Caco-2 (cell line): ENCODE measurements at regions not wholly inside any gene's neighbourhood (a gene's known extent, or its start where the extent isn't known, plus 50 kb on each side); places are given as distances from the start of the nearest gene placed in this dataset.

Source experiments
- BruUV-seq: library from RNA; stranded (reverse); fragments of 400-500 nt; replicated peaks from 2 replicates; lab custom pipeline; 2021; lab: Mats Ljungman, UMichigan
- CTCF ChIA-PET: fragments of 300-600 bp; sonication (Branson Sonifier 250); formaldehyde crosslinking; loops from one replicate; lab custom pipeline; 2022; ENCODE audit warnings: antibody characterized with exemption; lab: Charles Lee
- POLR2A ChIA-PET: fragments of 300-600 bp; sonication (Branson Sonifier 250); formaldehyde crosslinking; loops from one replicate; lab custom pipeline; 2022; ENCODE audit warnings: antibody characterized with exemption; lab: Charles Lee
- DNase-seq, 2 experiments: peaks; one replicate each; pipeline versions ENCODE4 v3.0.0 to v3.0.0-alpha.2; 2020 to 2022
- H3K27me3 ChIP-seq: replicated peaks from 2 replicates; pipeline ENCODE4 v1.6.0; 2011; ENCODE audit warnings: low read length; ENCODE audit not compliant: control insufficient read depth, insufficient read depth
- H3K36me3 ChIP-seq: 2 replicates; pipeline ENCODE4 v1.5.1; 2011; ENCODE audit warnings: low read length; ENCODE audit not compliant: control insufficient read depth, insufficient read depth
- H3K4me1 ChIP-seq: fragments of 250-450 bp; sonication (Bioruptor Pico); 2 replicates; pipeline ENCODE4 v1.5.1; 2020; ENCODE audit warnings: mild to moderate bottlenecking
- H3K4me3 ChIP-seq: 2 replicates; pipeline ENCODE4 v1.5.1; 2011; ENCODE audit warnings: low read depth, mild to moderate bottlenecking, control low read depth, low read length
- H3K9me3 ChIP-seq: fragments of 250-450 bp; sonication (Bioruptor Pico); 2 replicates; pipeline ENCODE4 v1.5.1; 2020; ENCODE audit warnings: mild to moderate bottlenecking, moderate library complexity
- H3K27ac Mint-ChIP-seq: one replicate; pipeline ENCODE4 v1.8.0; 2022; ENCODE audit warnings: mixed read lengths; ENCODE audit not compliant: unreplicated experiment
- H3K27me3 Mint-ChIP-seq: one replicate; pipeline ENCODE4 v1.8.0; 2022; ENCODE audit warnings: mixed read lengths; ENCODE audit not compliant: insufficient read depth, unreplicated experiment
- H3K36me3 Mint-ChIP-seq: one replicate; pipeline ENCODE4 v1.8.0; 2022; ENCODE audit warnings: mild to moderate bottlenecking, mixed read lengths; ENCODE audit not compliant: insufficient read depth, unreplicated experiment
- H3K4me1 Mint-ChIP-seq: one replicate; pipeline ENCODE4 v1.8.0; 2022; ENCODE audit warnings: low read depth, mixed read lengths; ENCODE audit not compliant: unreplicated experiment
- H3K4me3 Mint-ChIP-seq: one replicate; pipeline ENCODE4 v1.8.0; 2022; ENCODE audit warnings: mild to moderate bottlenecking, moderate library complexity, mixed read lengths; ENCODE audit not compliant: unreplicated experiment
- H3K9me3 Mint-ChIP-seq: one replicate; pipeline ENCODE4 v1.8.0; 2022; ENCODE audit warnings: mixed read lengths; ENCODE audit not compliant: unreplicated experiment
- intact Hi-C: fragments of 100-400 bp; cut with micrococcal nuclease; formaldehyde crosslinking; loops from one replicate; pipeline ENCODE4 v1.10.0; 2022; ENCODE audit not compliant: unreplicated experiment
- TF ChIP-seq, protein P1 (sequence below), 2 experiments: fragments of 200-600 bp in 1 of 2; IDR thresholded peaks; 1 replicate in 1 of 2; 2 replicates in 1 of 2; pipeline versions ENCODE4 v1.5.1 to v1.8.0; 2011 to 2022; ENCODE audit warnings: antibody characterized with exemption in 1 of 2, control low read depth in 1 of 2, inconsistent platforms in 1 of 2, low read depth in 1 of 2, low read length in 1 of 2, mild to moderate bottlenecking in 1 of 2, moderate library complexity in 1 of 2; ENCODE audit not compliant: insufficient read depth in 1 of 2, severe bottlenecking in 1 of 2, unreplicated experiment in 1 of 2

DNA sequence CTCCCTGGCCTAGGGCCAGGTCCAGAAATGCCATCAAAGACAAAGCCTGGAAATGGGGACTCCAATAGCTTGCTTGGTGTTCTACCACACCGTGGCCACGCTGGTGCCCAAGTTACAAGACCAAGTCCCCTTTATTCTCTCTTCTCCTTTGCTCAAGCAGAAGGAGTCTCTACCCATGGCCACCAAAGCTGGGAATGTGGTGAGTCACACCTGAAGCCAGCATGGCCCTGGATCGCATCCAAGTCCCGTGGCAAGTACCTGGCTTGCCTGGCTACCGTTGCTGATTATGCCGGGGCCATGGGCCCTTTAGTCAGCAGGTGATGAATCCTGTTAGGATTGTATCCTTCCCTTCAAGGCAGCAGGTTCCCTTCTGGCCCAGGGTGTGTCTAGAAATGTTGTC lies 260.0 kb downstream of the HAPSTR1 start:
- ChIA-PET CTCF (no interaction called here), POLR2A (no interaction called here)
- TF ChIP-seq, protein P1, sequence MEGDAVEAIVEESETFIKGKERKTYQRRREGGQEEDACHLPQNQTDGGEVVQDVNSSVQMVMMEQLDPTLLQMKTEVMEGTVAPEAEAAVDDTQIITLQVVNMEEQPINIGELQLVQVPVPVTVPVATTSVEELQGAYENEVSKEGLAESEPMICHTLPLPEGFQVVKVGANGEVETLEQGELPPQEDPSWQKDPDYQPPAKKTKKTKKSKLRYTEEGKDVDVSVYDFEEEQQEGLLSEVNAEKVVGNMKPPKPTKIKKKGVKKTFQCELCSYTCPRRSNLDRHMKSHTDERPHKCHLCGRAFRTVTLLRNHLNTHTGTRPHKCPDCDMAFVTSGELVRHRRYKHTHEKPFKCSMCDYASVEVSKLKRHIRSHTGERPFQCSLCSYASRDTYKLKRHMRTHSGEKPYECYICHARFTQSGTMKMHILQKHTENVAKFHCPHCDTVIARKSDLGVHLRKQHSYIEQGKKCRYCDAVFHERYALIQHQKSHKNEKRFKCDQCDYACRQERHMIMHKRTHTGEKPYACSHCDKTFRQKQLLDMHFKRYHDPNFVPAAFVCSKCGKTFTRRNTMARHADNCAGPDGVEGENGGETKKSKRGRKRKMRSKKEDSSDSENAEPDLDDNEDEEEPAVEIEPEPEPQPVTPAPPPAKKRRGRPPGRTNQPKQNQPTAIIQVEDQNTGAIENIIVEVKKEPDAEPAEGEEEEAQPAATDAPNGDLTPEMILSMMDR (IDR thresholded peaks at IDR 0.05; ENCODE audit: insufficient read depth in 1 of 2, low read depth in 1 of 2, low read length in 1 of 2, severe bottlenecking in 1 of 2, unreplicated experiment in 1 of 2) = no peak
- H3K4me3 ChIP-seq = no peak overlapping the region
- H3K27me3 Mint-ChIP-seq = peaks cover 7% of the 10 kb centered on the region
- H3K36me3 ChIP-seq = no peaks in the 10 kb centered on the region
- no peak overlapping the region for H3K27ac Mint-ChIP-seq
- H3K4me3 Mint-ChIP-seq = no peak overlapping the region
- H3K36me3 Mint-ChIP-seq = no peaks in the 10 kb centered on the region
- H3K27me3 ChIP-seq = no peaks in the 10 kb centered on the region
- DNase-seq = no peak
- no peaks in the 10 kb centered on the region for H3K9me3 ChIP-seq
- no peaks in the 10 kb centered on the region for H3K4me1 Mint-ChIP-seq
- H3K4me1 ChIP-seq = no peaks in the 10 kb centered on the region
- intact Hi-C loops = no loop called here
- H3K9me3 Mint-ChIP-seq = peaks cover under 1% of the 10 kb centered on the region
- no TSS peak for BruUV-seq

DNA sequence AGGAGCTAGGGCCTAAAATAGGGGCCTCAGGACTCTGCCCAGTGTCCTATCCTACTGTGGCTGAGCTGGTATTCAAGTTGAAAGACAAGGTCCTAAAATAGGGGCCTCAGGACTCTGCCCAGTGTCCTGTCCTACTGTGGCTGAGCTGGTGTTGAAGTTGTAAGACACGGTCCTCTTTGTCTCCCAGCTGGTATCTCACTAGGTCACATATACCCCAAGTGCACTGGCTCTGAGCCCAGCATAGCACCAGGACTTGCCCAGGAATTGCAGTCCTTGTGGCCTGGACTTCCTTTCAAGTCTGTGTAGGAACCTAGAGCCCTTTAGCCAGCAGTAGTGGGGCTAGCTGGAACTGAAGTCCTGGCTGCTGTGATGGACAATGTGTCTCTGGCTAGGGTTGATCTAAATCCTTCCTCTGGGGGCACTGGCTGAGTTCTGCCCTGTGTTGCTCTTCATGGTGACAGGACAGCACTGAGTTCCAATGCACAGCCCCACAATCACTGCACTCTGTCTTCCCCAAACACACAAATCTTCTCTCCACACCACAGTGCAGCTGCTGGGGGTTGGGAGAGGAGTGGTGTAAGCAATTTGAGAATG lies 260.5 kb downstream of the HAPSTR1 start:
- no peaks in the 10 kb centered on the region for H3K36me3 Mint-ChIP-seq
- DNase-seq = no peak
- ChIA-PET CTCF (no interaction called here), POLR2A (interaction anchor here (0.5 kb wide), 1 partner anchor 1563 kb away, joined by 5 read pairs; no protein-coding TSS in a partner anchor)
- no peak overlapping the region for H3K27ac Mint-ChIP-seq
- intact Hi-C loops = no loop called here
- TF ChIP-seq, protein P1 (IDR thresholded peaks at IDR 0.05; ENCODE audit: insufficient read depth in 1 of 2, low read depth in 1 of 2, low read length in 1 of 2, severe bottlenecking in 1 of 2, unreplicated experiment in 1 of 2) = no peak
- BruUV-seq = no TSS peak
- peaks cover 7% of the 10 kb centered on the region for H3K27me3 Mint-ChIP-seq
- Histone ChIP-seq H3K4me3 (no peak overlapping the region), H3K27me3 (no peaks in the 10 kb centered on the region), H3K36me3 (no peaks in the 10 kb centered on the region), H3K4me1 (no peaks in the 10 kb centered on the region), H3K9me3 (no peaks in the 10 kb centered on the region)
- H3K4me3 Mint-ChIP-seq = no peak overlapping the region
- no peaks in the 10 kb centered on the region for H3K4me1 Mint-ChIP-seq
- H3K9me3 Mint-ChIP-seq = peaks cover 5% of the 10 kb centered on the region

DNA sequence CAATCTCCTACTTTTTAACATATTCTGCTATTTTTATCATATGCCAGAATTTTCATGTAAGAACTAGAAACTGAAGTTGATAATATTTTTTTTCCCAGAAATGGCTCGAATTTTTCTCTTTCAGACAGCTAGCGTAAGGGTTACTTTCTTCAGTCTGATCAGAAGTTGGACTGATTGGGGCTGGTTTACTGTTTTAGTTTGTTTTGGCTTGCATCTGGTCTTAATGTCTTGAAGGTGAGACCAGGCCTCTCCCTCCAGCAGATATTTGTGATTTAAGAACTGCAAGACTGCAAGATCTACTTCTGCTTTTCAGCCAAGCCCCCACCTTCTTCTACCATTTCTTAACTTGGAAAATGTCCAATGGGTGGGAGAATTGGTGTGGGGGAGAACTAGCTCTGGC lies 266.4 kb downstream of the HAPSTR1 start:
- no peaks in the 10 kb centered on the region; the same call in 1 of the 2 replicates for H3K9me3 ChIP-seq
- no peak overlapping the region for H3K4me3 ChIP-seq
- Mint-ChIP-seq H3K36me3 (no peaks in the 10 kb centered on the region), H3K27me3 (peaks cover 4% of the 10 kb centered on the region), H3K4me1 (no peaks in the 10 kb centered on the region), H3K9me3 (peaks cover 14% of the 10 kb centered on the region), H3K27ac (no peak overlapping the region), H3K4me3 (no peak overlapping the region)
- intact Hi-C loops = no loop called here
- H3K27me3 ChIP-seq = no peaks in the 10 kb centered on the region
- no peaks in the 10 kb centered on the region for H3K36me3 ChIP-seq
- H3K4me1 ChIP-seq = no peaks in the 10 kb centered on the region
- BruUV-seq = no TSS peak
- no peak for DNase-seq
- POLR2A ChIA-PET = no interaction called here
- TF ChIP-seq, protein P1 (IDR thresholded peaks at IDR 0.05; ENCODE audit: insufficient read depth in 1 of 2, low read depth in 1 of 2, low read length in 1 of 2, severe bottlenecking in 1 of 2, unreplicated experiment in 1 of 2) = no peak
- CTCF ChIA-PET = no interaction called here
